Upper lobe of right lung (tissue), 1 donor: ENCODE measurements at regions not wholly inside any gene's neighbourhood (a gene's known extent, or its start where the extent isn't known, plus 50 kb on each side); places are given as distances from the start of the nearest gene placed in this dataset.
A peak's percentile ranks its signal among the peaks of the same experiment; 100 is the strongest.

Source experiments
- ATAC-seq: fragments of 200-7000 bp; cut with Tn5 transposase; one replicate; pipeline ENCODE4 v1.9.1; 2020; ENCODE audit warnings: mild to moderate bottlenecking, moderate library complexity
- DNase-seq: peaks from one replicate; pipeline ENCODE4 v3.0.0-alpha.2; 2020
- H3K27ac ChIP-seq: fragments of 200-600 bp; one replicate; pipeline ENCODE4 v1.8.0; 2022
- H3K27me3 ChIP-seq: fragments of 200-600 bp; one replicate; pipeline ENCODE4 v1.8.0; 2022; ENCODE audit warnings: mild to moderate bottlenecking
- H3K36me3 ChIP-seq: fragments of 200-600 bp; one replicate; pipeline ENCODE4 v1.8.0; 2022
- H3K4me1 ChIP-seq: fragments of 200-600 bp; one replicate; pipeline ENCODE4 v1.8.0; 2022
- H3K4me3 ChIP-seq: fragments of 200-600 bp; one replicate; pipeline ENCODE4 v1.8.0; 2022; ENCODE audit warnings: mild to moderate bottlenecking
- H3K9me3 ChIP-seq: fragments of 200-600 bp; one replicate; pipeline ENCODE4 v1.8.0; 2022
- intact Hi-C: fragments of 100-400 bp; cut with DNase I; formaldehyde crosslinking; loops from one replicate; pipeline ENCODE4 v1.11.0; 2022
- TF ChIP-seq, protein P1 (sequence below): fragments of 200-600 bp; IDR thresholded peaks from one replicate; pipeline ENCODE4 v1.8.0; 2022; ENCODE audit warnings: antibody characterized with exemption
- donor health status: DM: no; HTN: yes; CAD: no; lungs with severe emphysema.

DNA sequence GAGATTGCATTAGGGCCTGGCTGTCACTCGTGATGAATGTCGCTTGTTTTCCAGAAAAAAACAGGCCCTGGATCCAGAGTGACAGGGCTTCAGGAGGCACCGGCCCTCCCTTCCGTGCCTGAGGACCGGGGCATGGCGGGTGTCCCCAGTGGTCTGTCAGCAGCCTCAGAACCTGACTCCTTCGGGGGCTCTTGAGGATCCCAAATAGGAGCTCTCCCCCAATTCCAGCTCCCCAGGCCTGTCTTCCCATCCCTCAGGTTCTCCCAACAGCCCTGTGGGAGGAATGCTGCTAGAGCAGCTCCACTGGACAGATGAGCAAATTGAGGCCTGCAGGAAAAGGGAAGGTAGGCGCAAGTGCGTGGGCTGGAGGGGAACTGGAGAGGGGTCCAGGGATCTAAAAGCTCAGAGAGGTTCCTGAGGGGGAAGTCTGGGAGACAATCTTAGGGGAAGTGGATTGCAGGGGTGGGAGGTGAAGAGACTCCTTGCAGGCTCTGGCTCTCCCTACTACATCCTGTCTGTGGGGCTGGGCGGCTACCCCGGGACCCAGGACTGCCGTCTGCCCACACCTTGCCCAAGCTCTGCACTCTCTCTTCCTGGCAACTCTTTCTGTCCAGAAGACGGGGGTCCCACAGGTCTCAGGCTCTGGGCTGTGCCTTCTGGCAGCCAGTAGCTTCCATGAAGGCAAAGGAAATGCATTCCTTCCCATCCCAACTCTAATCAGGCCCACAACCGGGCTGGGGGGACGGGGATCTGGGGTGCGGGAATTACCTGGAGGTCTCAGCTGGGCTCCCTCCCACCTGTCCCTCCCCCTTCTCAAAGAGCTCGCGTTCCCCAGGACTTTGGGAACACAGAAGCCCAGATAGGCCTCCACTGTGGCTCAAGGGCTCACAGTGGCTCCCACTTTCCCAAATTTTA, 105.7 kb upstream of the CASZ1 start:
- Histone ChIP-seq H3K4me3 (no peak overlapping the region), H3K27me3 (no peaks in the 10 kb centered on the region), H3K27ac (peak overlapping the region; percentile 67), H3K4me1 (peaks cover 24% of the 10 kb centered on the region), H3K9me3 (no peaks in the 10 kb centered on the region), H3K36me3 (no peaks in the 10 kb centered on the region)
- intact Hi-C loops = no loop called here
- TF ChIP-seq, protein P1, sequence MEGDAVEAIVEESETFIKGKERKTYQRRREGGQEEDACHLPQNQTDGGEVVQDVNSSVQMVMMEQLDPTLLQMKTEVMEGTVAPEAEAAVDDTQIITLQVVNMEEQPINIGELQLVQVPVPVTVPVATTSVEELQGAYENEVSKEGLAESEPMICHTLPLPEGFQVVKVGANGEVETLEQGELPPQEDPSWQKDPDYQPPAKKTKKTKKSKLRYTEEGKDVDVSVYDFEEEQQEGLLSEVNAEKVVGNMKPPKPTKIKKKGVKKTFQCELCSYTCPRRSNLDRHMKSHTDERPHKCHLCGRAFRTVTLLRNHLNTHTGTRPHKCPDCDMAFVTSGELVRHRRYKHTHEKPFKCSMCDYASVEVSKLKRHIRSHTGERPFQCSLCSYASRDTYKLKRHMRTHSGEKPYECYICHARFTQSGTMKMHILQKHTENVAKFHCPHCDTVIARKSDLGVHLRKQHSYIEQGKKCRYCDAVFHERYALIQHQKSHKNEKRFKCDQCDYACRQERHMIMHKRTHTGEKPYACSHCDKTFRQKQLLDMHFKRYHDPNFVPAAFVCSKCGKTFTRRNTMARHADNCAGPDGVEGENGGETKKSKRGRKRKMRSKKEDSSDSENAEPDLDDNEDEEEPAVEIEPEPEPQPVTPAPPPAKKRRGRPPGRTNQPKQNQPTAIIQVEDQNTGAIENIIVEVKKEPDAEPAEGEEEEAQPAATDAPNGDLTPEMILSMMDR = no peak
- ATAC-seq = no peak
- DNase-seq = peak; percentile 59

DNA sequence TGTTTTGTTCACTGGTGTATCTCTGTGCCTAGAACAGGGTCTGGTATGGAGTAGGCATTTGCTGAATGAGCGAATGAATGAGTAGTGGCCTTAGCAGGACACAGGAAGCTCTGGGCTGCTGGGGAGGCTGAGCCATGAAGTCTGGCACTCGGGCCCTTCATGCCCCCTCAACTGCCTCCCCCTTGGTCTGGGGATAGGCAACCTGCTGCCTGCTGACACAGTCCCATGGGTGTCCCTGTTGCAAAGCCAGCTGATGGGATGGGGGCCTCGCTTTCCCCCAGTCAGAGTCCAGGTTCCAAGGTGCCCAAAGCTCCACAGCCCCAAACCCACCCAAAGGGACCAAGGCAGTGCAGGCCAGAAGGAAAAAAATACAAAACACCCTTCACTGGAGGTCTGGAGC, 107.0 kb upstream of the CASZ1 start:
- TF ChIP-seq, protein P1 = no peak
- H3K4me3 ChIP-seq = no peak overlapping the region
- H3K27me3 ChIP-seq = no peaks in the 10 kb centered on the region
- H3K9me3 ChIP-seq = no peaks in the 10 kb centered on the region
- intact Hi-C loops = no loop called here
- H3K27ac ChIP-seq = no peak overlapping the region
- ATAC-seq (no peak), DNase-seq (no peak)
- no peaks in the 10 kb centered on the region for H3K36me3 ChIP-seq
- peaks cover 24% of the 10 kb centered on the region for H3K4me1 ChIP-seq

DNA sequence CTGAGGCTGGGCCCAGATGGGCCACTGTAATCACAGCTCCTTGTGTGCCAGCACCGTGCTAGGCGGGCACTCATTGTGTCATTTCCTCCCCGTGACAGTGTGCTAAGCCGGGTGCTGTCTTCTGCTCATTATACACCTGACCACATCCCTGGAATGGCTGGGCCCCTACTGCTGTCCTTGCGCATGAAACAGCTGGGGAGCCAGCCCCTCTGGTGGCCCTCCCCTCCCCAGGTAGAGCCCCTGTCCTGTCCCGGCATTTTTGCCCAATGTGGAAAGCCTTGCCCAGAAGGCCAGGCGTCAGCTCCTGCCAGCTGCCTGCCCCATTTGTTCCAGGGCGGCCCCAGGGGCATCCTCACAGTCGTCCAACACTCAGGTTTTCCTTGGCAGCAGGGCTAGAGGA, 107.4 kb upstream of the CASZ1 start:
- DNase-seq (peak; percentile 65), ATAC-seq (peak; percentile 2)
- peaks cover 24% of the 10 kb centered on the region for H3K4me1 ChIP-seq
- no peak overlapping the region for H3K27ac ChIP-seq
- intact Hi-C loops = no loop called here
- TF ChIP-seq, protein P1 = no peak
- no peaks in the 10 kb centered on the region for H3K27me3 ChIP-seq
- H3K4me3 ChIP-seq = no peak overlapping the region
- H3K9me3 ChIP-seq = no peaks in the 10 kb centered on the region
- H3K36me3 ChIP-seq = no peaks in the 10 kb centered on the region

DNA sequence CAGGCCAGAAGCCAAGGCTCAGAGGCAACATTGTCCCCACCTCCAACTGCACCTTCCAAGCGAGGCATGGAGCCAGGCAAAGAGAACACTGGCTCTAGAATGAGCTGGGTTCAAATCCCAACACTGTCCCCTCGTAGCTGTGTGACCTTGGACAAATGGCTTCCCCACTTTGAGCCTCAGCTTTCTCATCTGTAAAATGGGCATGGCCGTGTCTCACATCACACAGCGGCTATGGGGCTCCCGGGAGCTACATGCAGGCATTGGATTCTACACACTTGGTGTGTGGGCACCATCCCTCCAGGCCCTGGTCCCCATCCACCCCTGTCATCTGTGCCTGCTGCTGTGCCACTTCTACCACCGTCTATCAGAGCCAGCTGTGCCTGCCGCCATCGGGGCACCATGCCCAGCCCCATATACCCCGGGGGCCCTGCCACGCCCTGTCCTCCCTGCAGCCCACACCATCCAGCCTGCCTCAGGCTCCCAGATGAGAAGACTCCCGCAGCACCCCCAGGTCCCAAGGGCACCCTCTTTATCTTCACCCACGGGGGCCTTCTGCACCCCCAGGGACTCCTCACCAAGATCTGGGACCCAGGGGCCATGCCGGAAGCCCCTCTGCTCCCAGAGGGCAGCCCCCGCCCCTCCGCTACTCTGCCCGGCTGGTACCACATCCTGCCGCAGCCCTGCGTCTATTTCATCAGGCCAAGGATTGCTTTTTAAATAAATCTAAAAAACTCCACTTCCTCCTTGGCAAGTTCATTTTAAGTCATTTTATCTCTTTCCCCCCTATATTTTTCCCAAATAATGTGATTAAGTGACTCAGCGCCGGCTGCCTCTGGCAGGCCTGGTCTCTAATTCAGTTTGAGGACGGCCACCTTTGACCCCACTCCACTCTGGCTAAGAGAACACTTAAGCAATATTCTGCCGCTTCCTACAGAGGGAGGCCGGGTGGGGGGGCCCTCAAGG, 107.8 kb upstream of the TARDBP start:
- Histone ChIP-seq H3K9me3 (no peaks in the 10 kb centered on the region), H3K4me3 (no peak overlapping the region), H3K27ac (peak overlapping the region; percentile 14), H3K4me1 (peaks cover 24% of the 10 kb centered on the region), H3K36me3 (no peaks in the 10 kb centered on the region), H3K27me3 (no peaks in the 10 kb centered on the region)
- TF ChIP-seq, protein P1 = no peak
- ATAC-seq (peak; percentile 36), DNase-seq (peak; percentile 68)
- intact Hi-C loops = no loop called here

DNA sequence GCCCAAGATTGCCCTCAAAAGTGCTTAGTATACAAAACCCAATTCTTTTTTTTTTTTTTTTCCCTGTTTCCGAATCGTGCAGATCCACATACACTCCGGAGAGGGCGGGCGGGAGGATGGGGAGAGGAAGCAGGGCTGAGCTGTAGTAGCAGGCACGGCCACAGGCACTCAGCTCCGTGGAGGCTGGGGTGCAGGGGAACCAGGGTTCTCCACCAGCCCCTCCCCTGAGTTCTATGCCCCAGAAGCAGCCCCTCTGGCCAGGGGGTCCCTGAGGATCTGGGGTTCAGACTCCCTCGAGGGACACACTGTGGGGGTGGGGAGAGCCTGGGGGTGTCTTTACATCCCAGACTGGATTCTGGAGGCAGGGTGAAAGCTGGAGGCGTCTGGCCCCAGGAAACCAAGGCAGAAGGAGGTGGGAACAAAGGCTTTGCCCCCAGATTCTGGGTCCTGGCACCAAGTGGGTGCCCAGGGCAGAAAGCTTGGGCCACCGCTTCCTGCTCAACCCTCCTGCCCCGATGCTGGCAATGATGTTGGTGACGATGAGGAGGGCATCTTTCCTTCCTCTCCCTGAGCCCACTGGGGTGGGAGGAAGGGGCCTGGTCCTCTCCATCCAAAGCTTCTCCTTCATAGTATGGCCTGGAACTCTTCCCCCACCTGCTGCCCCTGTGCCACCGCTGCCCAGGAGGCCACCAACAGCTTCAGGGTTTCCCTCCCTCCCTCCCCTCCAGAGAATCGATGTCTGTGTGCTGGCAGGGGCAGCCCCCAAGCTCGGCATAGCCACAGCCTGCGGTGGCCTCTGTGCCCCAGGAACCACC, 106.4 kb upstream of the TARDBP start:
- peak; percentile 65 for DNase-seq
- no peak for ATAC-seq
- peaks cover 16% of the 10 kb centered on the region for H3K4me1 ChIP-seq
- H3K27me3 ChIP-seq = no peaks in the 10 kb centered on the region
- intact Hi-C loops = no loop called here
- TF ChIP-seq, protein P1 = no peak
- no peaks in the 10 kb centered on the region for H3K9me3 ChIP-seq
- H3K4me3 ChIP-seq = no peak overlapping the region
- no peaks in the 10 kb centered on the region for H3K36me3 ChIP-seq
- H3K27ac ChIP-seq = no peak overlapping the region
